HG03139 (cell line): ENCODE measurements at regions not wholly inside any gene's neighbourhood (a gene's known extent, or its start where the extent isn't known, plus 50 kb on each side); places are given as distances from the start of the nearest gene placed in this dataset.

Source experiments
- ATAC-seq: cut with Tn5 transposase; IDR thresholded peaks from one replicate; pipeline ENCODE4 v1.9.1; 2021; ENCODE audit not compliant: unreplicated experiment

GRCh38 chr3:30201715-30202114, 404.7 kb upstream of the TGFBR2 start:
- ATAC-seq: no peak

GRCh38 chr3:30203301-30203700, 403.1 kb upstream of the TGFBR2 start:
- ATAC-seq: no peak

- no peak for ATAC-seq
These were observed 402.3 kb upstream of the TGFBR2 start for GRCh38 chr3:30204126-30204525.

GRCh38 chr3:30206051-30206450, 400.4 kb upstream of the TGFBR2 start:
- ATAC-seq: no peak

GRCh38 chr3:30221619-30222018, 384.8 kb upstream of the TGFBR2 start:
- no peak for ATAC-seq

GRCh38 chr3:30222441-30222840, 384.0 kb upstream of the TGFBR2 start:
- no peak for ATAC-seq

- ATAC-seq: no peak
These were observed 381.4 kb upstream of the TGFBR2 start for GRCh38 chr3:30225021-30225420.

- no peak for ATAC-seq
These were observed 379.7 kb upstream of the TGFBR2 start for GRCh38 chr3:30226601-30227151.

- ATAC-seq: no peak
These were observed 378.7 kb upstream of the TGFBR2 start for GRCh38 chr3:30227571-30228301.

GRCh38 chr3:30228302-30228631, 378.1 kb upstream of the TGFBR2 start:
- no peak for ATAC-seq

- no peak for ATAC-seq
These were observed 374.9 kb upstream of the TGFBR2 start for GRCh38 chr3:30231277-30232141.

GRCh38 chr3:30232142-30232541, 374.3 kb upstream of the TGFBR2 start:
- no peak for ATAC-seq

GRCh38 chr3:30233913-30234646, 372.3 kb upstream of the TGFBR2 start:
- ATAC-seq: no peak

- ATAC-seq: no peak
These were observed 370.4 kb upstream of the TGFBR2 start for GRCh38 chr3:30236011-30236410.

GRCh38 chr3:30241721-30242120, 364.7 kb upstream of the TGFBR2 start:
- no peak for ATAC-seq

GRCh38 chr3:30245858-30246622, 360.4 kb upstream of the TGFBR2 start:
- ATAC-seq: no peak

- peak; percentile 85 for ATAC-seq
These were observed 358.0 kb upstream of the TGFBR2 start for GRCh38 chr3:30248423-30248822.

GRCh38 chr3:30252474-30252873, 353.9 kb upstream of the TGFBR2 start:
- ATAC-seq: no peak

- no peak for ATAC-seq
These were observed 352.6 kb upstream of the TGFBR2 start for GRCh38 chr3:30253832-30254231.

- ATAC-seq: no peak
These were observed 349.9 kb upstream of the TGFBR2 start for GRCh38 chr3:30256474-30256873.
